ENCODE measurements at regions not wholly inside any gene's neighbourhood (a gene's known extent, or its start where the extent isn't known, plus 50 kb on each side); places are given as distances from the start of the nearest gene placed in this dataset.

GRCh38 chr16:62967611-62968010, 931.4 kb upstream of the CDH8 start:
- TF ChIP-seq POLR2AphosphoS5 (IDR thresholded peaks at IDR 0.05; ENCODE audit: borderline replicate concordance, low read depth, low read length) (no peak), EZH2 (IDR thresholded peaks at IDR 0.05) (no peak)

All from SK-N-MC (cell line).